GM19455 (cell line): ENCODE measurements at regions not wholly inside any gene's neighbourhood (a gene's known extent, or its start where the extent isn't known, plus 50 kb on each side); places are given as distances from the start of the nearest gene placed in this dataset.

Experiments used
- ATAC-seq: cut with Tn5 transposase; IDR thresholded peaks from one replicate; pipeline ENCODE4 v1.9.1; 2021; ENCODE audit not compliant: unreplicated experiment

- ATAC-seq = no peak
Observed at GRCh38 chr3:176737480-176738110, 459.7 kb downstream of the TBL1XR1 start.

- no peak for ATAC-seq
Observed at GRCh38 chr3:176734146-176734545, 463.1 kb downstream of the TBL1XR1 start.

GRCh38 chr3:176724394-176724759 is 472.9 kb downstream of the TBL1XR1 start:
- no peak for ATAC-seq

- no peak for ATAC-seq
Observed at GRCh38 chr3:176723758-176724393, 473.4 kb downstream of the TBL1XR1 start.

- no peak for ATAC-seq
Observed at GRCh38 chr3:176714034-176714433, 483.2 kb downstream of the TBL1XR1 start.

GRCh38 chr3:176712191-176712590 is 485.1 kb downstream of the TBL1XR1 start:
- ATAC-seq = no peak

GRCh38 chr3:176699288-176699687 is 498.0 kb downstream of the TBL1XR1 start:
- ATAC-seq = no peak

- ATAC-seq = no peak
Observed at GRCh38 chr3:176697284-176697889, 499.9 kb downstream of the TBL1XR1 start.

GRCh38 chr3:176696816-176697215 is 500.5 kb downstream of the TBL1XR1 start:
- no peak for ATAC-seq

- ATAC-seq = no peak
Observed at GRCh38 chr3:176692966-176693785, 504.1 kb downstream of the TBL1XR1 start.

GRCh38 chr3:176692199-176692965 is 504.9 kb downstream of the TBL1XR1 start:
- ATAC-seq = no peak

GRCh38 chr3:176690083-176690869 is 507.0 kb downstream of the TBL1XR1 start:
- ATAC-seq = no peak

- ATAC-seq = no peak
Observed at GRCh38 chr3:176687754-176688153, 509.5 kb downstream of the TBL1XR1 start.

GRCh38 chr3:176683382-176683781 is 513.9 kb downstream of the TBL1XR1 start:
- ATAC-seq = no peak

GRCh38 chr3:176663837-176664831 is 533.1 kb downstream of the TBL1XR1 start:
- ATAC-seq = no peak

- ATAC-seq = no peak
Observed at GRCh38 chr3:176663387-176663786, 533.9 kb downstream of the TBL1XR1 start.

GRCh38 chr3:176661432-176661964 is 535.8 kb downstream of the TBL1XR1 start:
- ATAC-seq = no peak

GRCh38 chr3:176655404-176656094 is 541.7 kb downstream of the TBL1XR1 start:
- no peak for ATAC-seq
